ENCODE measurements at regions not wholly inside any gene's neighbourhood (a gene's known extent, or its start where the extent isn't known, plus 50 kb on each side); places are given as distances from the start of the nearest gene placed in this dataset.
"Not testable (repeated sequence)": the region's sequence is repeated elsewhere in the genome, so short reads cannot be mapped to it uniquely, and the experiment has no call there.

GRCh38 chr16:46387720-46388119, 233.5 kb downstream of the SHCBP1 start:
- DNase-seq (ENCODE audit: low read depth) = peak; percentile 4

- DNase-seq (ENCODE audit: low read depth) = peak; percentile 6
Observed at GRCh38 chr16:46386805-46387620, 234.2 kb downstream of the SHCBP1 start.

- DNase-seq (ENCODE audit: low read depth) = not testable (repeated sequence)
Observed at GRCh38 chr16:46386110-46386771, 234.9 kb downstream of the SHCBP1 start.

- not testable (repeated sequence) for DNase-seq (ENCODE audit: low read depth)
Observed at GRCh38 chr16:46384285-46385061, 236.7 kb downstream of the SHCBP1 start.

GRCh38 chr16:46383581-46383980, 237.6 kb downstream of the SHCBP1 start:
- DNase-seq (ENCODE audit: low read depth) = not testable (repeated sequence)

- not testable (repeated sequence) for DNase-seq (ENCODE audit: low read depth)
Observed at GRCh38 chr16:46382791-46383541, 238.2 kb downstream of the SHCBP1 start.

GRCh38 chr16:46382079-46382478, 239.1 kb downstream of the SHCBP1 start:
- not testable (repeated sequence) for DNase-seq (ENCODE audit: low read depth)

- DNase-seq (ENCODE audit: low read depth) = not testable (repeated sequence)
Observed at GRCh38 chr16:46381344-46381743, 239.8 kb downstream of the SHCBP1 start.
